Rectal smooth muscle tissue (tissue), 1 donor: ENCODE measurements at regions not wholly inside any gene's neighbourhood (a gene's known extent, or its start where the extent isn't known, plus 50 kb on each side); places are given as distances from the start of the nearest gene placed in this dataset.

ENCODE experiments used
- H3K27ac ChIP-seq: one replicate; pipeline ENCODE4 v1.7.0; 2013; ENCODE audit warnings: low read depth, low read length, inconsistent platforms
- H3K27me3 ChIP-seq: one replicate; pipeline ENCODE4 v1.7.0; 2013; ENCODE audit warnings: low read length; ENCODE audit not compliant: control insufficient read depth, insufficient read depth
- H3K36me3 ChIP-seq: one replicate; pipeline ENCODE4 v1.7.0; 2013; ENCODE audit warnings: low read length; ENCODE audit not compliant: control insufficient read depth, insufficient read depth
- H3K4me1 ChIP-seq: one replicate; pipeline ENCODE4 v1.7.0; 2013; ENCODE audit warnings: low read length; ENCODE audit not compliant: control insufficient read depth, insufficient read depth
- H3K4me3 ChIP-seq: one replicate; pipeline ENCODE4 v1.7.0; 2013; ENCODE audit warnings: low read length
- H3K9ac ChIP-seq: one replicate; pipeline ENCODE4 v1.7.0; 2013; ENCODE audit warnings: low read length

DNA sequence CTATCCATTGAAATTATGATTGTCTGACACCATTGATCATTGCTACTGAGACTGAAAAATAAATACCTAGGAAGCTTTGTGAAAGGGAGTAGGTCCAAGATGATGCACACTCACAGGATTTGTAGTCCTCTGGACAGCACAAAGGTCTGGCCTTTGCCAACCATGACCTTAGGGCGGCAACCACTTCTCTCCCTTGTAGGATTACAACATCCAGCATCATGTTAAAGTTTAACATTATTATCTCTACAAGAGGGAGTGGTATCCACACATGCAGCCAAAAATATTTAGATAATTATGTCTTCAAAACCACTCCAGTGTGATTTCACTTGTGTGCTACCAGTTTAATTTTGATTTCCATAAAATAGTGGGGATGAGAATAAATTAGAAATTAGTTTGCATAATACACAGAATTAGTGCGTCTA lies 51.1 kb upstream of the NHSL1 start:
- no peak overlapping the region for H3K4me3 ChIP-seq
- H3K36me3 ChIP-seq, result no peaks in the 10 kb centered on the region
- no peak overlapping the region for H3K9ac ChIP-seq
- peaks cover 6% of the 10 kb centered on the region for H3K4me1 ChIP-seq
- no peak overlapping the region for H3K27ac ChIP-seq
- no peaks in the 10 kb centered on the region for H3K27me3 ChIP-seq

DNA sequence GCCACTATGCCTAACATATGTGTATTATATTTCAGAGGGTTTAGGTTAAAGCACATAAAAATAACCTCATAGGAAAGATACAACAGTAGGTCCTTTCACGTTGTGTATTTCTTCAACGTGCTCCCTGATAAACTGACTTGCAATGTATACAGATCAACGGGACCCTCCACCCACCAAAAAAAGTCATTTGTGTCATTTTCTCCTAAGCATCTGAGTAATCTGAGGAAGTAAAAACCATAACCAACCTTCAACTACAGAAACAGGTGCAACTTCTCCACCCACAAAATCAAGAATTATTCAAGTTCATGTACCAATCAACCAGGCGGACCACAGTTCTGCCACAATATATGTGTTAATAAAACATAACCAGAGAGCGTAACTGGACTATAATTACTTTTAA lies 54.9 kb upstream of the NHSL1 start:
- H3K27me3 ChIP-seq, result no peaks in the 10 kb centered on the region
- no peaks in the 10 kb centered on the region for H3K36me3 ChIP-seq
- H3K27ac ChIP-seq, result no peak overlapping the region
- peaks cover 3% of the 10 kb centered on the region for H3K4me1 ChIP-seq
- no peak overlapping the region for H3K4me3 ChIP-seq
- no peak overlapping the region for H3K9ac ChIP-seq

DNA sequence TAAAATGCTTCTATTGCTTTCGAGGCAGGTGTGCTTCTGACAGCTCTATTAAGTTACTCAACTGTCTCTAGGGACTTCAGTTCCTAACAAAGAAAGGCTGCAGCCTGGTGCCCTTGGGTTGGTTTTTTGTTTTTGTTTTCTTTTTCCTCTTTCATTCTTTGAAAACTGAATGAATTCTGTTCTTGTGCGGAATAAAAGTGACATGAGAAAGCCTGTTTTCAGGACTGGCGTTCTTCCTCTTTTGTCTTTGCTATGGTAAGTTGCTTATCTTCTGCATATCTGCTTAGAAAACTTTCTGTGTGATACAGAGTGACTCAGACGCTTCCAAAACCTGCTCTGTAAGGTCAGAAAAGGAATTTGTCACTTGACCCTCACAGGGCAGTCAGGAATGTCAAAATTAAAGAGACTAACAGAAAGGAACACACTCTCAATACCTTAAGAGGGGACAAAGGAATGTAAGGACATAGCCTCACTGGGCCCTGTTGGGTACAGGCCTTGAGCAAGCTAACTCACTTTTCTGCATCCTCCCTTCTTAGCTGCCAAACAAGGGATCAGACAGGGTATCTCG lies 56.2 kb upstream of the NHSL1 start:
- Histone ChIP-seq H3K4me1 (peaks cover 3% of the 10 kb centered on the region), H3K4me3 (no peak overlapping the region), H3K36me3 (no peaks in the 10 kb centered on the region), H3K9ac (no peak overlapping the region), H3K27ac (no peak overlapping the region), H3K27me3 (no peaks in the 10 kb centered on the region)

DNA sequence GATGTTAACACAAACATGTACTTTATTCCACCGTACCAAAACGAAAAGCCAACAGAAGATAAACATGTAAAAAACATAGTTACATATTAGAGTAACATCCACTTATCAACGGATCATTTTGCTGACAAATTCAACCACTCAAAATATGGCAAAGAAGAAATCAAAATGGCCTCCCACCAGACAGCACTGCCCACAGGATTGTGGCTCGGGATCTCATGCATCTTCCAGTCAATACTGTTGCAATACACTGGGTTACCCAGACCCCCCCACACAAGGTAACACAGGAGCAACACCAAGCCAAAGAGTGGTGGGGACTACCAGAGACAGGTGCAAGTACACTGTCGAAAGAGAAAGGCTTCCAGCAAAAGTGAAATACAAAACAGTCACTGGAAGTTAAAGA lies 57.9 kb upstream of the NHSL1 start:
- Histone ChIP-seq H3K27me3 (no peaks in the 10 kb centered on the region), H3K27ac (no peak overlapping the region), H3K4me3 (no peak overlapping the region), H3K9ac (no peak overlapping the region), H3K36me3 (no peaks in the 10 kb centered on the region), H3K4me1 (peaks cover 3% of the 10 kb centered on the region)

DNA sequence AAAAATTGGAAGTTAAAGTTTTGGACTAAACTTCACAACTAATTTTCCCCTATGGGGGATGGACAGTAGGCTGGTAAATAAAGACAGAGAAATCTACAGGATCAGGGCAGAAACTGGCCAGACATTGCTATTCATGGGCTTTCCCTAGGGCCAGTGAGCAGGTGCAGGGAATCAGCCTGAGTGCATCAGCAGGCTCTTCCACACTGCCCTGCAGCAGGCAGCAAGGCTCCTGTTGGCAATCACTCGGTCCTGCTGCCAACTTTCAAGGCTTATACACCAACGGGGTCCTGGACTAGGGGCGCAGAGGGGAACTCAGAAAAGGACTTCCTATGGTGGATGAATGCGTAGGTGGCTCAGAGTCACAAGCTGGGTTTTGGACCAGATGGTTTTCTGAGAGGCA lies 59.8 kb upstream of the NHSL1 start:
- H3K36me3 ChIP-seq, result no peaks in the 10 kb centered on the region
- H3K9ac ChIP-seq, result no peak overlapping the region
- H3K27ac ChIP-seq, result no peak overlapping the region
- peaks cover 3% of the 10 kb centered on the region for H3K4me1 ChIP-seq
- no peaks in the 10 kb centered on the region for H3K27me3 ChIP-seq
- no peak overlapping the region for H3K4me3 ChIP-seq

DNA sequence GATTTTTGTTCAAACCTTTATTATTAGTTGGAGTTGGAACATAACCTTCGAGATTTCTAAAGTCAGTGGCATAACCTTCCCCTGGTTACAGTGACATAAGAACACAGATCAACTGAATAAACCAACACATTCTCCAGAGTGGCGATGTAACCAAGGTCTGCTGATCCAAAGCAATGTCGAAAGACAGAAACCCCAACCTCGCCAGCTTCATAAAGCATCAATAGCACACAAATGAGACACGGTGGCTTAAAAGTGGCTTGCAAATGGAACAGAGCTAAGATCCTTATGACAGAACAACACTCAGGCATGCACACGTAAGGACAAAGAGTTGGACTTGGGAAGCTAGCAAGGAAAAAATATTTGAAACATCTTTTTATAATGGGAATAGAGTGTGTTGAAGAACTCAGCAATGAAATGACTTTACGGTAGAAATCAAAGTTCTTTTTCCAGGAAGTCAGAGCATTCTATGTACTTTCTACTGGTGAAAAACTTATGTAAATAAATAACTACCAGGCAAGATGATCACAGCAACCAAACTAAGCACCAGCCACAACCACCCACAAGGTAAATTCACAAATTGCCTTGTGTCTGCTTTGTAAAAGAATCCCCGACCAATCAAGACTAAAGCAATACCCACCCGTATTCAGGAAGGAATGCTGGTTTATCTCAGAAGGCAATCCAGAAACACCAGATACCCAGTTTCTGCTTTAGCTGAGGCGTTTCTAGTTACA lies 61.0 kb upstream of the NHSL1 start:
- H3K4me1 ChIP-seq, result peaks cover 3% of the 10 kb centered on the region
- no peaks in the 10 kb centered on the region for H3K36me3 ChIP-seq
- H3K4me3 ChIP-seq, result no peak overlapping the region
- no peak overlapping the region for H3K9ac ChIP-seq
- H3K27ac ChIP-seq, result no peak overlapping the region
- no peaks in the 10 kb centered on the region for H3K27me3 ChIP-seq

DNA sequence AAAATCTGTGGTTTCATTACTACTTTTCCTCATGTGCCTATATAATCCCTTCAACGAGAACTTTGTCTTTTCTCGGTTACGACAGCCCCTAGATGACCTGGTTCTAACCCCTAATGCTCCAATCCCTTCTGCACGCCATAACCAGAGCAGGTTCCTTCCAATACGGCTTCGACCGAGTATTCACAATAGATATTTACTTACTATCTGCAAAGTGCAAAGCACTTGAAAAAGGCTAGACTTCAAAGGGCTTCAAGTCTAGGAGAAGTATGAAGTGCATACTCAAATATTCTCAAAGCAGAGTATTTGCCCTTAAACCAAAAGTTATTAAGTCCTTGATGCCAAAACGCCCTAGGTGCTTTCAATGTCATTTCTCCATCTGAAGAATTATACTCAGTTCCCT lies 63.4 kb upstream of the NHSL1 start:
- Histone ChIP-seq H3K27ac (no peak overlapping the region), H3K27me3 (no peaks in the 10 kb centered on the region), H3K4me1 (no peaks in the 10 kb centered on the region), H3K4me3 (no peak overlapping the region), H3K9ac (no peak overlapping the region), H3K36me3 (no peaks in the 10 kb centered on the region)

DNA sequence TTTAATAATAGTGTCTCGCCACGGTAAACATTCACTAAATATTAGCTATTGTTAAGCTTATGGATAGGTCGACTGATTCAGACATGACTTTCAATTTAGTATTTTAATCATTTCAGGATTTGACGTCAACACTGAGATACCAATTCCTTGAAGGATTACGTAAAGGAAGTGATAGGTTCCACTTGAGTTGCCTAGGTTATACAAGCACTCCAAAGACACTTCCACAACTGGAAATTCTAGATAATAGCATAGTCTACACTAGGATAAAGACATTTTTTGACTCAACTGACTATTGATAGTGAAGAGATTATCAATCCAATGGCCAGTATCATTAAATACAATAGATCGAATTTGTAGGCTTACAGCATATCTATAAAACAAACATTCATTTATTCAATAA lies 63.9 kb upstream of the NHSL1 start:
- no peaks in the 10 kb centered on the region for H3K27me3 ChIP-seq
- H3K36me3 ChIP-seq, result no peaks in the 10 kb centered on the region
- no peak overlapping the region for H3K9ac ChIP-seq
- no peak overlapping the region for H3K27ac ChIP-seq
- H3K4me3 ChIP-seq, result no peak overlapping the region
- H3K4me1 ChIP-seq, result no peaks in the 10 kb centered on the region

DNA sequence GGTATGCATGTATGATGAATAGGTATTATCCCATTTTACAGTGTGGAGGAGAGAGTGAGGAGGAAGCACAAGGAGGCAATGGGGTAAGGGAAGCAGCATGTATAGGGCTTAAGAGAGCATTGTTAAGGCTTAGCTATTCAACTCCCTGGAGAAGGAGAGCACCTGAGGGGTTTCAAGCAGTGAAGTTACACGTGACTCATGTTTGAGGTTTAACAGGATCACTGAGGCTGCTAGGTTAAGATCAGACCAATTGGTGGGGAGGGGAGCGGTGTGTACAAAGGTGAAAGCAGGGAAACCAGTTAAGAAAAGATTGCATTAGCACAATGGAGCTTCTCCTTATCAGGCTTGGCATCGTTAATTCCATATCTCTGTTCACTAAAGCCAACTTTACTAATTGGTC lies 64.4 kb upstream of the NHSL1 start:
- Histone ChIP-seq H3K27me3 (no peaks in the 10 kb centered on the region), H3K36me3 (no peaks in the 10 kb centered on the region), H3K9ac (no peak overlapping the region), H3K27ac (no peak overlapping the region), H3K4me3 (no peak overlapping the region), H3K4me1 (no peaks in the 10 kb centered on the region)

DNA sequence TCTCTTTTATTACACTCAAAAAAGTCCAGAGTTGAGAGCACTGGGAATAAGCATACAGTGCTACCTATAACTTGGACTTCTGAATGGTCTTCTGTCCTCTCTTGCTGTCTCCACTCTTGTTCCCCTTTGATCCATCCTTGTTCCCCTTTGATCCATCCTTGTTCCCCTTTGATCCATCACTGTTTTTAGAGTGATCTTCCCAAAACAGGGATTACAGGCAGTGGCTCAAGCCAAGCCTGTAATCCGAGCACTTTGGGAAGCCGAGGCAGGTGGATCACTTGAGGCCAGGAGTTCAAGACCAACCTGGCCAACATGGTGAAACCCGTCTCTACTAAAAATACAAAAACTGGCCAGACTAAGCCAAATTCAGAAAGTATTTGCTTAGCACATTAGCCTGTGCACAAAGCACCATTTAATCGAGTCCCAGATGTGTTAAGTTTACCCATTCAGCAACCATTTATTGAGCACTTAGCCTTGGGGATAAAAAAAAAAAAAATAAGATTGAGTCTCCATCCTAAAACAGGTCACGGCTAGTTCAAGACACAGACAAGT lies 65.0 kb upstream of the NHSL1 start:
- no peaks in the 10 kb centered on the region for H3K4me1 ChIP-seq
- H3K27me3 ChIP-seq, result no peaks in the 10 kb centered on the region
- H3K36me3 ChIP-seq, result no peaks in the 10 kb centered on the region
- H3K27ac ChIP-seq, result no peak overlapping the region
- no peak overlapping the region for H3K9ac ChIP-seq
- no peak overlapping the region for H3K4me3 ChIP-seq

DNA sequence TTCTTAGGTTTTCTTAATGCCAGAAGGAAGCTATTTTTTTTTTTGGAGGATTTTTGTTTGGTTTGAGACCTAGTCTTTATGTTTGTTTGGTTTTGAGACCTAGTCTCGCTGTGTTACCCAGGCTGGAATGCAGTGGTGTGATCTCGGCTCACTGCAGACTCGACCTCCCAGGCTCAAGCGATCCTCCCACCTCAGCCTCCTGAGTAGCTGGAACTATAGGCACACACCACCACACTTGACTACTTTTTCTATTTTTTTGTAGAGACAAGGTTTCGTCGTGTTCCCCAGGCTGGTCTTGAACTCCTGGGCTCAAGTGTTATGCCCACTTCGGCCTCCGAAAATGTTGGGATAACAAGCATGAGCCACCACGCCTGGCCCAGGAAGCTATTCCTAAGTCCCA lies 67.8 kb upstream of the NHSL1 start:
- no peak overlapping the region for H3K27ac ChIP-seq
- H3K4me1 ChIP-seq, result no peaks in the 10 kb centered on the region
- no peak overlapping the region for H3K9ac ChIP-seq
- no peaks in the 10 kb centered on the region for H3K36me3 ChIP-seq
- H3K27me3 ChIP-seq, result no peaks in the 10 kb centered on the region
- H3K4me3 ChIP-seq, result no peak overlapping the region

DNA sequence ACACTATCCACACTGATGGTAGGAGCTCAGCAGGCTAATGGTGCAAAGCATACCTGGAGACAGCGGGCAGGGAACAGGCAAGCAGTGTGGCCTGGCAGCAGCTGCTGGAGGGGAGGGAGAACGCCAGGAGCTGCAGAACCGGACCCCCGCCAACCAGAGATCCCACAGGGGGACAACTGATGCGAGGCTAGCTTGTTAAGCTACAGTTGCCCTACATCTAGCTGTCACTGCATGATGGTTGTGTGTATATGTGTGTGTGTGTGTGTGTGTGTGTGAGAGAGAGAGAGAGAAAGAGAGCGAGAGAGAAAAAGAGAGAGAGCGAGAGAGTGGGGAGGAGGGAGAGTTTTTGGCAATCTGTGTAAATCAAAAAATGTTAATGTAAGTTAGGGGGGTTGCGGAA lies 69.7 kb upstream of the NHSL1 start:
- no peak overlapping the region for H3K9ac ChIP-seq
- no peaks in the 10 kb centered on the region for H3K36me3 ChIP-seq
- H3K27me3 ChIP-seq, result no peaks in the 10 kb centered on the region
- H3K27ac ChIP-seq, result no peak overlapping the region
- no peak overlapping the region for H3K4me3 ChIP-seq
- no peaks in the 10 kb centered on the region for H3K4me1 ChIP-seq

DNA sequence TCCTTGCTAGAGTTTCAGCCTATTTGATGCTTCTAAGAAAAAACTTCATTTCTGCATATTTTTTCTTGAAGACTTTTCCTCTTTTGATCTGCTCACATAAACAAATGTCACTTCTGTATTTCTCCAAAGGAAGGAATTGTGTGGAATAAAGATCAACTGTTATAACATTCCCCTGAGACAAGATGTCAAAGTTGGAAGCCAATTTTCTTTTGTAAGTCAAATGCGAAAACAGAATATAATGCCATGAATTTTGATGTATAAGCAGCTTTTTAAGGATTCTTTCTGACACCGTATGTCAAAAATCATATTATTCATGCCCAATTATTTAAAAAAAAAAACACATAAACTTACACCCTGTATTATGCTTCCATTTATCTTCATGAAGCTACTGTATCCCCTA lies 70.3 kb upstream of the NHSL1 start:
- Histone ChIP-seq H3K4me3 (no peak overlapping the region), H3K4me1 (no peaks in the 10 kb centered on the region), H3K9ac (no peak overlapping the region), H3K27ac (no peak overlapping the region), H3K36me3 (no peaks in the 10 kb centered on the region), H3K27me3 (no peaks in the 10 kb centered on the region)
